Lung (tissue), 11 donors: ENCODE measurements at regions not wholly inside any gene's neighbourhood (a gene's known extent, or its start where the extent isn't known, plus 50 kb on each side); places are given as distances from the start of the nearest gene placed in this dataset.

Experiments used
- ATAC-seq: fragments of 200-7000 bp; cut with Tn5 transposase; one replicate; pipeline ENCODE4 v1.9.1; 2020; ENCODE audit warnings: moderate number of reproducible peaks; ENCODE audit not compliant: insufficient read depth, low FRiP score
- DNase-seq, 3 donors: peaks; one replicate each; pipeline ENCODE4 v3.0.0-alpha.2; 2013 to 2017
- H3K27ac ChIP-seq, 2 donors: one replicate each; pipeline ENCODE4 v1.5.1; 2013; ENCODE audit warnings: mild to moderate bottlenecking in 2 of 2, moderate library complexity in 2 of 2, control low read depth in 1 of 2, inconsistent platforms in 1 of 2, low read depth in 1 of 2, low read length in 1 of 2
- H3K27me3 ChIP-seq, 3 donors: one replicate each; pipeline ENCODE4 v1.5.1; 2013; ENCODE audit warnings: low read length in 2 of 3; ENCODE audit not compliant: control insufficient read depth in 3 of 3, insufficient read depth in 3 of 3
- H3K36me3 ChIP-seq, 4 donors: one replicate each; pipeline ENCODE4 v1.5.1; 2013; ENCODE audit warnings: low read length in 4 of 4, mild to moderate bottlenecking in 1 of 4, moderate library complexity in 1 of 4; ENCODE audit not compliant: control insufficient read depth in 4 of 4, insufficient read depth in 4 of 4
- H3K4me1 ChIP-seq, 5 donors: one replicate each; pipeline ENCODE4 v1.5.1; 2013; ENCODE audit warnings: low read length in 5 of 5, mild to moderate bottlenecking in 2 of 5, moderate library complexity in 1 of 5; ENCODE audit not compliant: control insufficient read depth in 5 of 5, insufficient read depth in 5 of 5
- H3K4me3 ChIP-seq: one replicate; pipeline ENCODE4 v1.5.1; 2013; ENCODE audit warnings: mild to moderate bottlenecking, control low read depth, moderate library complexity
- H3K9ac ChIP-seq, 2 donors: one replicate each; pipeline ENCODE4 v1.5.1; 2013; ENCODE audit warnings: low read length in 2 of 2, control low read depth in 1 of 2; ENCODE audit not compliant: insufficient read depth in 1 of 2
- H3K9me3 ChIP-seq, 4 donors: one replicate each; pipeline ENCODE4 v1.5.1; 2013; ENCODE audit warnings: low read length in 3 of 4, mild to moderate bottlenecking in 1 of 4, moderate library complexity in 1 of 4; ENCODE audit not compliant: control insufficient read depth in 4 of 4, insufficient read depth in 3 of 4
- WGBS, 2 donors: extraction: QIAGEN DNeasy Blood & Tissue Kit; methylation state at CpG; one replicate each; pipeline ENCODE4 v1.1.7; 2013; 5-methylcytosine and 5-hydroxymethylcytosine counted together
- TF ChIP-seq, protein P1 (sequence below): IDR thresholded peaks from 2 replicates; pipeline ENCODE4 v1.5.1; 2012; ENCODE audit warnings: mild to moderate bottlenecking; ENCODE audit errors: control extremely low read depth, extremely low read depth
- donor health status: control.
- donor health status: control.
- donor health status: Bipolar disorder and iron deficiency.
- donor health status: healthy.
- donor health status: DM: yes; HTN: yes; CAD: no.

DNA sequence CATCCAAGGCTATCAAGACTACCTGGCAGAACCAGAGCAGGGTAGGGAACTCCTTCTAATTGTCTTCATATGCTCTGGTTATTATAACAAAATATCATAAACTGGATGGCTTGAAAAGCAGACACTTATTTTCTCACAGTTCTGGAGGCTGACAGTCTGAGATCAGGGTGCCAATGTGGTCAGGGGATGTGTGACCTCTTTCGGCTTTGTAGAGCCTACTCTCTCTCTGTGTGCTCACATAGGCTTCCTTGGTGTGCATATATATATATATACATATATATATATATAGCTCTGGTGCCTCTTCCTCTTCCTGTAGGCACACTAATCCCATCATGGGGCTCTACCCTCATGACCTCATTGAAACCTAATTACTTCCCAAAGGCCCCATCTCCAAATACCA is 101.6 kb downstream of the ARL6IP6 start:
- DNase-seq = no peak
- TF ChIP-seq, protein P1, sequence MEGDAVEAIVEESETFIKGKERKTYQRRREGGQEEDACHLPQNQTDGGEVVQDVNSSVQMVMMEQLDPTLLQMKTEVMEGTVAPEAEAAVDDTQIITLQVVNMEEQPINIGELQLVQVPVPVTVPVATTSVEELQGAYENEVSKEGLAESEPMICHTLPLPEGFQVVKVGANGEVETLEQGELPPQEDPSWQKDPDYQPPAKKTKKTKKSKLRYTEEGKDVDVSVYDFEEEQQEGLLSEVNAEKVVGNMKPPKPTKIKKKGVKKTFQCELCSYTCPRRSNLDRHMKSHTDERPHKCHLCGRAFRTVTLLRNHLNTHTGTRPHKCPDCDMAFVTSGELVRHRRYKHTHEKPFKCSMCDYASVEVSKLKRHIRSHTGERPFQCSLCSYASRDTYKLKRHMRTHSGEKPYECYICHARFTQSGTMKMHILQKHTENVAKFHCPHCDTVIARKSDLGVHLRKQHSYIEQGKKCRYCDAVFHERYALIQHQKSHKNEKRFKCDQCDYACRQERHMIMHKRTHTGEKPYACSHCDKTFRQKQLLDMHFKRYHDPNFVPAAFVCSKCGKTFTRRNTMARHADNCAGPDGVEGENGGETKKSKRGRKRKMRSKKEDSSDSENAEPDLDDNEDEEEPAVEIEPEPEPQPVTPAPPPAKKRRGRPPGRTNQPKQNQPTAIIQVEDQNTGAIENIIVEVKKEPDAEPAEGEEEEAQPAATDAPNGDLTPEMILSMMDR = no peak
- WGBS, 2 donors = 100% methylated on average over 1 of the region's 1 CpG

DNA sequence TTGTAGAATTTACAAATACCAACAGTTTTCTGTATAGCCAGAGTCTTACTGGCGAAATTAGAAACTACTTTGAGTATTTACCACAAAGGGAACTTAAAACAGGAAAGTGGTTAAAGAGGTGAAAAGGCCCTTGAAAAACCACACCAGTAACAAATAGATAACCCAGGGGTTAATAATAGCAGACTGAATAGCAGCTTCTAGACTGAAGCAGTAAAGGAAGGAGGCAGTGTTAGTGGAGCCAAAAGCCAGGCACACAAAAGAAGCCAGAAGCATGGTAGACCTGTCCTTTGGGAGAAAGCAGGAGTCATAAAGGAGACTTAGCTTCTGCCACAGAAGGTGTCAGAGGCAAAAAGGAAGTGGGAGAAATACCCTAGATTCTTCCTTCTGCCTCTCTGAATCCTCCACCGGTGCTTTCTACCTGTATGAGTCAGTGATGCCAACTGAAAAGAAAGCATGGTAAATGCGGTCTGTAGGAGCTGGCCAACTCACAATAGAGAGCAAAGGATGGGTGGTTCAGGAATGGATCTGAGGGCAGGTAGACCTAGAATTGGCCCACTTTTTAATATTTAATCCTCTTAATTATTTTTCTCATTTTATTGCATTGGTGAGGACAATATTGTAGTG is 97.3 kb downstream of the ARL6IP6 start:
- Histone ChIP-seq H3K27ac (no peak overlapping the region), H3K4me3 (no peak overlapping the region), H3K36me3 (no peaks in the 10 kb centered on the region), H3K9ac (no peak overlapping the region), H3K27me3 (no peaks in the 10 kb centered on the region), H3K4me1 (no peaks in the 10 kb centered on the region), H3K9me3 (peaks cover 0 to 8% (median 0%) of the 10 kb centered on the region in 4 donors)
- 76 to 81% methylated on average over 3 of the region's 3 CpGs for WGBS, 2 donors
- TF ChIP-seq, protein P1 = no peak
- DNase-seq (no peak), ATAC-seq (no peak)

More for the DNA sequence above, 101.6 kb downstream of the ARL6IP6 start:
- no peaks in the 10 kb centered on the region for H3K9me3 ChIP-seq
- no peaks in the 10 kb centered on the region for H3K27me3 ChIP-seq
- H3K9ac ChIP-seq = no peak overlapping the region
- no peak overlapping the region for H3K27ac ChIP-seq
- H3K4me1 ChIP-seq = no peaks in the 10 kb centered on the region
- no peaks in the 10 kb centered on the region for H3K36me3 ChIP-seq
- no peak for ATAC-seq
- no peak overlapping the region for H3K4me3 ChIP-seq

DNA sequence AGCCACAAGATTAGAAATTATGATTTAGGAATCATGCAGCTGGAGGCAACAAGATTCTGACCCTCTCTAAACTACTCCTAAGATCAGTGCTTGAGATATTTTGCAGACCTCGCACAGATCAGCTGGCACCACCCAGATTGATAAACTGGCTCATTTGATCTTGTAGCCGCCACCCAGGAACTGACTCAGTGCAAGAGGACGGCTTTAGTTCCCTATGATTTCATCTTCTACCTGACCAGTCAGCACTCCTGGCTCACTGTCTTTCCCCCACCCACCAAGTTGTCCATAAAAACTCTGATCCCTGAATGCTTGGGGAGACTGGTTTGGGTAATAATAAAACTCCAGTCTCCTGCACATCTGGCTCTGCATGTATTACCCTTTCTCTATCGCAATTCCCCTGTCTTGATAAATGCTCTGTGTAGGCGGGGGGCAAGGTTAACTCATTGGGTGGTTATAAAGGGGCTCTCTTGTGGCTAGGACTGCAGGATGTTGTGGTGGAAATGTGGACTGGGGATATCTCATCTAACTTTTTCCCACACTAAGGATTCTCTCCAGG is 96.1 kb downstream of the ARL6IP6 start:
- ATAC-seq = no peak
- H3K9me3 ChIP-seq = peaks cover 0 to 8% (median 0%) of the 10 kb centered on the region in 4 donors
- no peaks in the 10 kb centered on the region for H3K27me3 ChIP-seq
- TF ChIP-seq, protein P1 = no peak
- no peaks in the 10 kb centered on the region for H3K36me3 ChIP-seq
- no peaks in the 10 kb centered on the region for H3K4me1 ChIP-seq
- no peak for DNase-seq
- 65 to 78% methylated on average over 5 of the region's 5 CpGs for WGBS, 2 donors
- H3K9ac ChIP-seq = no peak overlapping the region
- no peak overlapping the region for H3K4me3 ChIP-seq
- H3K27ac ChIP-seq = no peak overlapping the region

DNA sequence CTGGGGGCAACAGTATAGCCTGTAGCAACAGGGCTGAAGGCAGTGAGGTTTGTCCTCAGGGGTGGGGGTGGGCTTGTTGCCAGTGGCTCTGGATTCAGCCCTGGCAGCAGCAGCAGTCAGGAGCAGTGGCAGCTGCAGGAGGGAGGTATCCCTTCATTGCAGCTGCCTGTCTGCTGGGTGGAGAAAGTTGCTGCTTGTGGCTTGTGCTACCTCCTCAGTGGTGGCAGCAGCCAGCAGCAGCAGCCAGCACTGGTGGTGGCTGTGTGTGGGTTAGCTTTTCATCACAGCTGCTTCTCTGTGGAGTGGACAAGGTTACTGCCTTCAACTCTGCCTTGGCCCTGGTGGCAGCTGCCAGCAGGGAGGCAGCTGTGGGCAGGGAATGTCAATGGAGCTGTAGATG is 94.9 kb downstream of the ARL6IP6 start:
- no peaks in the 10 kb centered on the region for H3K36me3 ChIP-seq
- H3K4me3 ChIP-seq = no peak overlapping the region
- no peaks in the 10 kb centered on the region for H3K4me1 ChIP-seq
- H3K27ac ChIP-seq = no peak overlapping the region
- no peaks in the 10 kb centered on the region for H3K27me3 ChIP-seq
- H3K9me3 ChIP-seq = peaks cover 0 to 8% (median 0%) of the 10 kb centered on the region in 4 donors
- TF ChIP-seq, protein P1 = no peak
- no peak overlapping the region for H3K9ac ChIP-seq
- DNase-seq (no peak), ATAC-seq (no peak)
